ENCODE measurements at regions not wholly inside any gene's neighbourhood (a gene's known extent, or its start where the extent isn't known, plus 50 kb on each side); places are given as distances from the start of the nearest gene placed in this dataset.

DNA sequence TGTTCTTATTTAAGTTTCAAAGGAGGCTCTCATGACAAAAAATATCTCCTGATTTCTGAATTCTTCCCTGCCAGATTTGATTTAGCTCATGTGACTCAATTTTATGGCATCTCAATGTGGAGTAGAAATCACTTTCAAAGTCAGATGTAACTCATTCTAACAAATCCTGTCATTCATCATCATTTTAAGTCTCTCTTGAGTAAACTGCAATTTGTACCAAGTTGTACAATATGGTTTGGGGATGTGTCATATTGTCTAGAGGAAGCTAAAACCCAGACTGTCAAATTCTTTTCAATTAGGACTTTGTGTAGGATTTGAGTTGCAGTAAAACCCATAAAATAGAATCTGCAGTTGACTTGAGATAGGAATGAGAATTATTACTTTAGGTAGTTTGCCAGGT lies 2101.0 kb downstream of the NCAM2 start:
- TF ChIP-seq, protein P1, sequence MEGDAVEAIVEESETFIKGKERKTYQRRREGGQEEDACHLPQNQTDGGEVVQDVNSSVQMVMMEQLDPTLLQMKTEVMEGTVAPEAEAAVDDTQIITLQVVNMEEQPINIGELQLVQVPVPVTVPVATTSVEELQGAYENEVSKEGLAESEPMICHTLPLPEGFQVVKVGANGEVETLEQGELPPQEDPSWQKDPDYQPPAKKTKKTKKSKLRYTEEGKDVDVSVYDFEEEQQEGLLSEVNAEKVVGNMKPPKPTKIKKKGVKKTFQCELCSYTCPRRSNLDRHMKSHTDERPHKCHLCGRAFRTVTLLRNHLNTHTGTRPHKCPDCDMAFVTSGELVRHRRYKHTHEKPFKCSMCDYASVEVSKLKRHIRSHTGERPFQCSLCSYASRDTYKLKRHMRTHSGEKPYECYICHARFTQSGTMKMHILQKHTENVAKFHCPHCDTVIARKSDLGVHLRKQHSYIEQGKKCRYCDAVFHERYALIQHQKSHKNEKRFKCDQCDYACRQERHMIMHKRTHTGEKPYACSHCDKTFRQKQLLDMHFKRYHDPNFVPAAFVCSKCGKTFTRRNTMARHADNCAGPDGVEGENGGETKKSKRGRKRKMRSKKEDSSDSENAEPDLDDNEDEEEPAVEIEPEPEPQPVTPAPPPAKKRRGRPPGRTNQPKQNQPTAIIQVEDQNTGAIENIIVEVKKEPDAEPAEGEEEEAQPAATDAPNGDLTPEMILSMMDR (IDR thresholded peaks at IDR 0.05; ENCODE audit: insufficient read depth, low read depth, low read length) = no peak
- TF ChIP-seq EZH2 (IDR thresholded peaks at IDR 0.05; ENCODE audit: insufficient read depth, low read length) = no peak

Data from astrocyte (in vitro differentiated cells and primary cell).